ENCODE measurements at regions not wholly inside any gene's neighbourhood (a gene's known extent, or its start where the extent isn't known, plus 50 kb on each side); places are given as distances from the start of the nearest gene placed in this dataset.

- Mint-ChIP-seq H3K36me3 (ENCODE audit: insufficient read depth, unreplicated experiment) (no peaks in the 10 kb centered on the region), H3K4me3 (ENCODE audit: unreplicated experiment) (no peak overlapping the region), H3K27me3 (ENCODE audit: insufficient read depth, unreplicated experiment) (no peaks in the 10 kb centered on the region), H3K27ac (ENCODE audit: low read depth, unreplicated experiment) (no peak overlapping the region), H3K9me3 (ENCODE audit: unreplicated experiment) (no peaks in the 10 kb centered on the region), H3K4me1 (ENCODE audit: insufficient read depth, unreplicated experiment) (peaks cover 27% of the 10 kb centered on the region)
- CTCF ChIA-PET: interaction anchor here (0.6 to 0.9 kb wide), 3 partner anchors 43 to 288 kb away, joined by 3 to 4 read pairs (median 3); no protein-coding TSS in a partner anchor
- POLR2A ChIA-PET: interaction anchor here (0.6 to 0.7 kb wide), 2 partner anchors 9 to 470 kb away, joined by 3 read pairs; no protein-coding TSS in a partner anchor
- intact Hi-C loops (cut with micrococcal nuclease): no loop called here
- no peak for TF ChIP-seq CTCF (IDR thresholded peaks at IDR 0.05; ENCODE audit: unreplicated experiment)
- BruUV-seq (replicated peaks): no TSS peak
- no peak for DNase-seq (ENCODE audit: unreplicated experiment)
These were observed 56.3 kb upstream of the DCTD start for GRCh38 chr4:182973511-182973911.

- H3K9me3 Mint-ChIP-seq (ENCODE audit: unreplicated experiment): no peaks in the 10 kb centered on the region
- ChIA-PET CTCF (no interaction called here), POLR2A (no interaction called here)
- no peak overlapping the region for H3K4me3 Mint-ChIP-seq (ENCODE audit: unreplicated experiment)
- H3K27me3 Mint-ChIP-seq (ENCODE audit: insufficient read depth, unreplicated experiment): no peaks in the 10 kb centered on the region
- no peak for DNase-seq (ENCODE audit: unreplicated experiment)
- intact Hi-C loops (cut with micrococcal nuclease): no loop called here
- H3K36me3 Mint-ChIP-seq (ENCODE audit: insufficient read depth, unreplicated experiment): no peaks in the 10 kb centered on the region
- TF ChIP-seq CTCF (IDR thresholded peaks at IDR 0.05; ENCODE audit: unreplicated experiment): no peak
- H3K4me1 Mint-ChIP-seq (ENCODE audit: insufficient read depth, unreplicated experiment): peaks cover 27% of the 10 kb centered on the region
- H3K27ac Mint-ChIP-seq (ENCODE audit: low read depth, unreplicated experiment): no peak overlapping the region
- BruUV-seq (replicated peaks): no TSS peak
These were observed 54.5 kb upstream of the DCTD start for GRCh38 chr4:182971702-182972101.

GRCh38 chr4:182969651-182970279, 52.6 kb upstream of the DCTD start:
- Mint-ChIP-seq H3K27ac (ENCODE audit: low read depth, unreplicated experiment) (no peak overlapping the region), H3K4me3 (ENCODE audit: unreplicated experiment) (no peak overlapping the region), H3K27me3 (ENCODE audit: insufficient read depth, unreplicated experiment) (no peaks in the 10 kb centered on the region), H3K9me3 (ENCODE audit: unreplicated experiment) (no peaks in the 10 kb centered on the region), H3K4me1 (ENCODE audit: insufficient read depth, unreplicated experiment) (peaks cover 19% of the 10 kb centered on the region), H3K36me3 (ENCODE audit: insufficient read depth, unreplicated experiment) (no peaks in the 10 kb centered on the region)
- no TSS peak for BruUV-seq (replicated peaks)
- intact Hi-C loops (cut with micrococcal nuclease): no loop called here
- no peak for TF ChIP-seq CTCF (IDR thresholded peaks at IDR 0.05; ENCODE audit: unreplicated experiment)
- ChIA-PET CTCF (interaction anchor here (0.6 to 1.2 kb wide), 3 partner anchors 15 to 104 kb away, joined by 4 to 6 read pairs (median 6); no protein-coding TSS in a partner anchor), POLR2A (no interaction called here)
- DNase-seq (ENCODE audit: unreplicated experiment): no peak

- Mint-ChIP-seq H3K9me3 (ENCODE audit: unreplicated experiment) (no peaks in the 10 kb centered on the region), H3K27ac (ENCODE audit: low read depth, unreplicated experiment) (no peak overlapping the region), H3K4me3 (ENCODE audit: unreplicated experiment) (no peak overlapping the region), H3K27me3 (ENCODE audit: insufficient read depth, unreplicated experiment) (no peaks in the 10 kb centered on the region), H3K36me3 (ENCODE audit: insufficient read depth, unreplicated experiment) (no peaks in the 10 kb centered on the region), H3K4me1 (ENCODE audit: insufficient read depth, unreplicated experiment) (peaks cover 14% of the 10 kb centered on the region)
- BruUV-seq (replicated peaks): no TSS peak
- ChIA-PET CTCF (interaction anchor here (0.6 to 1.2 kb wide), 3 partner anchors 31 to 105 kb away, joined by 3 to 6 read pairs (median 6); no protein-coding TSS in a partner anchor), POLR2A (no interaction called here)
- intact Hi-C loops (cut with micrococcal nuclease): no loop called here
- TF ChIP-seq CTCF (IDR thresholded peaks at IDR 0.05; ENCODE audit: unreplicated experiment): no peak
- no peak for DNase-seq (ENCODE audit: unreplicated experiment)
These were observed 51.9 kb upstream of the DCTD start for GRCh38 chr4:182968917-182969650.
